SH-SY5Y (cell line): ENCODE measurements at regions not wholly inside any gene's neighbourhood (a gene's known extent, or its start where the extent isn't known, plus 50 kb on each side); places are given as distances from the start of the nearest gene placed in this dataset.

Source experiments
- GATA2 ChIP-seq: IDR thresholded peaks from 2 replicates; pipeline ENCODE4 v1.6.1; 2011; ENCODE audit warnings: mild to moderate bottlenecking, low read depth, low read length
- GATA3 ChIP-seq: IDR thresholded peaks from 2 replicates; pipeline ENCODE4 v1.6.1; 2011; ENCODE audit warnings: low read depth, mild to moderate bottlenecking, low read length, moderate library complexity

GRCh38 chr1:188462837-188463236 lies 1634.1 kb downstream of the PLA2G4A start:
- TF ChIP-seq GATA2 (no peak), GATA3 (no peak)
